Mesendoderm (in vitro differentiated cells): ENCODE measurements at regions not wholly inside any gene's neighbourhood (a gene's known extent, or its start where the extent isn't known, plus 50 kb on each side); places are given as distances from the start of the nearest gene placed in this dataset.
"Not testable (repeated sequence)": the region's sequence is repeated elsewhere in the genome, so short reads cannot be mapped to it uniquely, and the experiment has no call there.

Source experiments
- DNase-seq: peaks from one replicate; pipeline ENCODE4 v3.0.0; 2013
- H2AK5ac ChIP-seq: 2 replicates; pipeline ENCODE4 v1.6.1; 2013; ENCODE audit warnings: low read length, inconsistent platforms
- H2BK120ac ChIP-seq: 2 replicates; pipeline ENCODE4 v1.6.1; 2013; ENCODE audit warnings: low read depth, mild to moderate bottlenecking, low read length, moderate library complexity, mixed read lengths
- H2BK15ac ChIP-seq: replicated peaks from 2 replicates; pipeline ENCODE4 v1.6.1; 2013; ENCODE audit warnings: low read depth, mild to moderate bottlenecking, moderate library complexity
- H2BK5ac ChIP-seq: 2 replicates; pipeline ENCODE4 v1.6.1; 2013; ENCODE audit warnings: low read length, inconsistent platforms
- H3K18ac ChIP-seq: 2 replicates; pipeline ENCODE4 v1.6.1; 2013; ENCODE audit warnings: mild to moderate bottlenecking, low read length, mixed read lengths
- H3K23ac ChIP-seq: one replicate; pipeline ENCODE4 v1.6.1; 2013; ENCODE audit warnings: low read length
- H3K27ac ChIP-seq: 2 replicates; pipeline ENCODE4 v1.5.1; 2013; ENCODE audit warnings: low read depth, mild to moderate bottlenecking, inconsistent platforms, low read length, moderate library complexity
- H3K27me3 ChIP-seq: 2 replicates; pipeline ENCODE4 v1.6.1; 2013; ENCODE audit warnings: low read length, control low read depth, mild to moderate bottlenecking, inconsistent platforms; ENCODE audit not compliant: insufficient read depth, poor library complexity
- H3K36me3 ChIP-seq: 2 replicates; pipeline ENCODE4 v1.6.1; 2013; ENCODE audit warnings: low read length, inconsistent platforms; ENCODE audit not compliant: control insufficient read depth, insufficient read depth
- H3K4ac ChIP-seq: one replicate; pipeline ENCODE4 v1.6.1; 2013; ENCODE audit warnings: low read depth, mild to moderate bottlenecking, low read length, moderate library complexity
- H3K4me1 ChIP-seq: 2 replicates; pipeline ENCODE4 v1.6.1; 2013; ENCODE audit warnings: low read depth, low read length, inconsistent platforms; ENCODE audit not compliant: control insufficient read depth
- H3K4me2 ChIP-seq: 2 replicates; pipeline ENCODE4 v1.6.1; 2013; ENCODE audit warnings: low read length
- H3K4me3 ChIP-seq: 2 replicates; pipeline ENCODE4 v1.5.1; 2013; ENCODE audit warnings: mild to moderate bottlenecking, low read length
- H3K56ac ChIP-seq: one replicate; pipeline ENCODE4 v1.6.1; 2013; ENCODE audit warnings: low read length
- H3K79me1 ChIP-seq: 2 replicates; pipeline ENCODE4 v1.6.1; 2013; ENCODE audit warnings: low read length, inconsistent platforms
- H3K79me2 ChIP-seq: 2 replicates; pipeline ENCODE4 v1.6.1; 2013; ENCODE audit warnings: mild to moderate bottlenecking, low read length; ENCODE audit not compliant: control insufficient read depth, insufficient read depth
- H3K9ac ChIP-seq: 2 replicates; pipeline ENCODE4 v1.6.1; 2013; ENCODE audit warnings: low read length, inconsistent platforms
- H4K5ac ChIP-seq: one replicate; pipeline ENCODE4 v1.6.1; 2013; ENCODE audit warnings: low read length
- H4K8ac ChIP-seq: one replicate; pipeline ENCODE4 v1.6.1; 2013; ENCODE audit warnings: low read depth, mild to moderate bottlenecking, control low read depth, low read length, moderate library complexity
- WGBS: extraction: QIAGEN DNeasy Blood & Tissue Kit; methylation state at CpG from one replicate; pipeline ENCODE4 v1.1.7; 2013; ENCODE audit warnings: low lambda C conversion rate, missing lambda C conversion rate; ENCODE audit not compliant: insufficient coverage; ENCODE audit errors: extremely low coverage; 5-methylcytosine and 5-hydroxymethylcytosine counted together

DNA sequence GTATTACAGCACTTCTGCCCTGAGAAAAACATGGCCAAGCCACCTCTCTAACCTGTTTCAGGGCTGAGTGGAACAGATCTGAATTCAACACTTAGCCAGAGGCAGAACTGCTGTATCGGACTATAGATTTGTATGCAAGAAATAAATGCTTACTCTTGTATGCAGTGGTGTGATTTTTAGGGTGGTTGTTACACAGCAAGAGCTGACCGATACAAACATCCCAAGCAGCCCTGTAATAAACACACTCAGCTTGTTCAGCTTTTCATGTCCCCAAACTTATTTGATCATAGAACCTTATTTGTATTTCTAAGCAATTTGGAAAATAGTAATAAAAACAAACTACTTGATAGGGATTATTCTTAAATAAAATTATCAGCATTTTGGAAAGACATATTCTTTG is 84.9 kb upstream of the RPH3AL start:
- Histone ChIP-seq H2BK120ac (no peak overlapping the region), H3K18ac (no peak overlapping the region), H3K4me2 (no peak overlapping the region), H2AK5ac (no peak overlapping the region), H3K27ac (no peak overlapping the region), H3K79me2 (no peaks in the 10 kb centered on the region), H3K9ac (no peak overlapping the region), H4K5ac (no peak overlapping the region), H2BK5ac (no peak overlapping the region), H3K23ac (no peak overlapping the region), H3K27me3 (no peaks in the 10 kb centered on the region), H3K56ac (no peak overlapping the region), H3K4ac (no peak overlapping the region), H4K8ac (no peak overlapping the region), H3K79me1 (no peaks in the 10 kb centered on the region), H3K4me1 (no peaks in the 10 kb centered on the region), H2BK15ac (no peak overlapping the region), H3K4me3 (no peak overlapping the region), H3K36me3 (no peaks in the 10 kb centered on the region)
- DNase-seq = no peak
- no CpG with 5 or more reads among the region's 2 CpGs for WGBS

- Histone ChIP-seq H3K36me3 (no peaks in the 10 kb centered on the region), H3K27me3 (no peaks in the 10 kb centered on the region), H2BK120ac (no peak overlapping the region), H3K79me2 (no peaks in the 10 kb centered on the region), H3K18ac (no peak overlapping the region), H3K56ac (no peak overlapping the region), H3K79me1 (no peaks in the 10 kb centered on the region), H3K27ac (no peak overlapping the region), H3K4me1 (no peaks in the 10 kb centered on the region), H3K23ac (no peak overlapping the region), H3K4ac (no peak overlapping the region), H2AK5ac (no peak overlapping the region), H2BK15ac (no peak overlapping the region), H4K5ac (no peak overlapping the region), H3K4me2 (no peak overlapping the region), H3K4me3 (no peak overlapping the region), H2BK5ac (no peak overlapping the region), H3K9ac (no peak overlapping the region), H4K8ac (no peak overlapping the region)
- no peak for DNase-seq
- no CpG with 5 or more reads among the region's 7 CpGs for WGBS
These were observed 84.0 kb upstream of the RPH3AL start for GRCh38 chr17:436571-436970.

DNA sequence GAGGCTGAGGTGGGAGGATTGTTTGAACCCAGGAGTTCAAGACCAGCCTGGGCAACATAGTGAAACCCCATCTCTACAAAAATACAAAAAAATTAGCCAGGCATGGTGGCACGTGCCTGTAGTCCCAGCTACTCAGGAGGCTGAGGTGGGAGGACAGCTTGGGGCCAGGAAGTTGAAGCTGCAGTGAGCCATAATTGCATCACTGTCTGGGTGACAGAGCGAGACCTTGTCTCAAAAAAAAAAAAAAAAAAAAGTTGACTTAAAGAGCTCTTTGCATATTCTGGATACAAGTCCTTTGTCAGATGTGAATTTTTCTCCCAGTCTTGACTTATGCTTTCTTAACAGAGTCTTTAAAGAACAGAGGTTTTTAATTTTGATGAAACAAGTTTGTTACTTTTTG is 79.9 kb upstream of the RPH3AL start:
- not testable (repeated sequence) for H3K4me2 ChIP-seq, H3K27ac ChIP-seq, H3K79me1 ChIP-seq, H4K5ac ChIP-seq, H2BK15ac ChIP-seq, H3K27me3 ChIP-seq, H3K79me2 ChIP-seq, H3K18ac ChIP-seq, H2AK5ac ChIP-seq, DNase-seq, H3K9ac ChIP-seq, H3K4ac ChIP-seq, H3K4me3 ChIP-seq, H3K56ac ChIP-seq, H2BK120ac ChIP-seq, H3K36me3 ChIP-seq, H3K23ac ChIP-seq, H3K4me1 ChIP-seq, H4K8ac ChIP-seq, H2BK5ac ChIP-seq
- WGBS = no CpG with 5 or more reads among the region's 2 CpGs

DNA sequence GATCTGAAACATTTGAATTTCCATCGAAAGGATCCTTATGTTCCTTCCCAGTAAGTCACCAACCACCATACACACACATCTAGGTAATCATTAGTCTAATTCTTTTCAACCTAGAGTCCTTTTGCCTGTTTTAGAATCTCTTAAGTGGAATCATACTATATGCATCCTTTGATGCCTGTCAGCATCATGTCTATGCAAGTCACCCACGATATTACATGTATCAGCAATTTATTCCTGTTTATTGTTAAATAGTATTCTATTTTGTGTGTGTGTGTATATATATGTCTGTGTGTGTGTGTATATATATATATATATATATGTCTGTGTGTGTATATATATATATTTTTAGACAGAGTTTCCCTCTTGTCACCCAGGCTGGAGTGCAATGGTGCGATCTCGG is 78.9 kb upstream of the RPH3AL start:
- Histone ChIP-seq H3K4ac (no peak overlapping the region), H3K4me3 (no peak overlapping the region), H4K8ac (no peak overlapping the region), H2BK5ac (no peak overlapping the region), H3K23ac (no peak overlapping the region), H3K79me2 (no peaks in the 10 kb centered on the region), H2AK5ac (no peak overlapping the region), H3K36me3 (no peaks in the 10 kb centered on the region), H3K79me1 (no peaks in the 10 kb centered on the region), H3K56ac (no peak overlapping the region), H3K18ac (no peak overlapping the region), H3K4me2 (no peak overlapping the region), H3K4me1 (no peaks in the 10 kb centered on the region), H4K5ac (no peak overlapping the region), H2BK120ac (no peak overlapping the region), H3K9ac (no peak overlapping the region), H3K27ac (no peak overlapping the region), H3K27me3 (no peaks in the 10 kb centered on the region), H2BK15ac (no peak overlapping the region)
- DNase-seq = no peak
- no CpG with 5 or more reads among the region's 4 CpGs for WGBS

DNA sequence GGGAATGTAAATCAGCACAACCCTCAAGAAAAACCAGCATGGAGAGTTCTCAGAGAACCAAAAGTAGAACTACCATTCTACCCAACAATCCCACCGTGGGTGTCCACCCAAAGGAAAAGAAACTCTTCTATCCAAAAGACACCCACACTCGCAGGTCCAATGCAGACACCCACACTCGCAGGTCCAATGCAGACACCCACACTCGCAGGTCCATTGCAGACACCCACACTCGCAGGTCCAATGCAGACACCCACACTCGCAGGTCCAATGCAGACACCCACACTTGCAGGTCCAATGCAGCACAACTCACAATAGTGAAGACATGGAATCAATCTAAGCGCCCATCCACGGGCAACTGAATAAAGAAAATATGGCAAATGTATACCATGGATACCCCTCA is 77.0 kb upstream of the RPH3AL start:
- no CpG with 5 or more reads among the region's 8 CpGs for WGBS
- Histone ChIP-seq H3K27ac (no peak overlapping the region), H3K18ac (no peak overlapping the region), H3K79me1 (no peaks in the 10 kb centered on the region), H3K9ac (no peak overlapping the region), H3K4me1 (no peaks in the 10 kb centered on the region), H3K36me3 (no peaks in the 10 kb centered on the region), H2BK5ac (no peak overlapping the region), H3K4ac (no peak overlapping the region), H3K56ac (no peak overlapping the region), H2AK5ac (no peak overlapping the region), H4K8ac (no peak overlapping the region), H3K4me2 (no peak overlapping the region), H4K5ac (no peak overlapping the region), H3K4me3 (no peak overlapping the region), H2BK120ac (no peak overlapping the region), H3K23ac (no peak overlapping the region), H3K27me3 (no peaks in the 10 kb centered on the region), H3K79me2 (no peaks in the 10 kb centered on the region), H2BK15ac (no peak overlapping the region)
- no peak for DNase-seq

- H2BK15ac ChIP-seq = no peak overlapping the region
- H3K79me2 ChIP-seq = no peaks in the 10 kb centered on the region
- no peak overlapping the region for H4K8ac ChIP-seq
- no peak overlapping the region for H3K18ac ChIP-seq
- DNase-seq = no peak
- no peak overlapping the region for H3K4me2 ChIP-seq
- H3K27ac ChIP-seq = no peak overlapping the region
- H3K23ac ChIP-seq = no peak overlapping the region
- no peak overlapping the region for H2BK120ac ChIP-seq
- no peaks in the 10 kb centered on the region for H3K4me1 ChIP-seq
- H3K56ac ChIP-seq = no peak overlapping the region
- no peak overlapping the region for H2AK5ac ChIP-seq
- H3K4ac ChIP-seq = no peak overlapping the region
- H3K27me3 ChIP-seq = no peaks in the 10 kb centered on the region
- WGBS = no CpG with 5 or more reads among the region's 3 CpGs
- no peaks in the 10 kb centered on the region for H3K36me3 ChIP-seq
- H2BK5ac ChIP-seq = no peak overlapping the region
- H4K5ac ChIP-seq = no peak overlapping the region
- no peak overlapping the region for H3K9ac ChIP-seq
- no peaks in the 10 kb centered on the region for H3K79me1 ChIP-seq
- no peak overlapping the region for H3K4me3 ChIP-seq
These were observed 75.8 kb upstream of the RPH3AL start for GRCh38 chr17:428414-428813.
